ENCODE measurements at regions not wholly inside any gene's neighbourhood (a gene's known extent, or its start where the extent isn't known, plus 50 kb on each side); places are given as distances from the start of the nearest gene placed in this dataset.

DNA sequence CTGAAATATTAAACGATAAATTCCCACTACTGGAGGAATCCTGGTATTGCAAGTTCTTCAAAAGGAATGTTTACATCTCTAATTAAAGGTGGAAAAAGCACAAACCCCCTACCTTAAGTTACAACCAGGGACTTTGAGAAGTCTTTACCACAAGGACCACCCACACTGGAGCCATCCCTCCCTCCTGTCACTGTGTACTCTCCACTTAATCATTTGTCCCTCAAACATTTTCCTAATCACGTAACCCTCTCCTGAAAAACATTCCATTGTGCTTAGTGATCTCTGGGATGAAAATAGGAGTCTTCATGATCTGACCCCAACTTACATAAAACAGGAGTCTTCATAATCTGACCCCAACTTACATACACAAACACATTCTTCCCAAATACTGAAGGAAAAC, 85.7 kb downstream of the SUCLG1 start:
- Mint-ChIP-seq H3K36me3 (peaks cover 0 to 5% (median 0%) of the 10 kb centered on the region in 3 donors), H3K9me3 (peaks cover 0 to 6% (median 0%) of the 10 kb centered on the region in 9 donors), H3K27ac (no peak overlapping the region), H3K4me1 (no peaks in the 10 kb centered on the region), H3K4me3 (no peak overlapping the region), H3K27me3 (peaks cover 5 to 43% (median 27%) of the 10 kb centered on the region in 5 donors)
- POLR2A ChIA-PET, result no interaction called here
- no peak for DNase-seq
- no peak for ATAC-seq

DNA sequence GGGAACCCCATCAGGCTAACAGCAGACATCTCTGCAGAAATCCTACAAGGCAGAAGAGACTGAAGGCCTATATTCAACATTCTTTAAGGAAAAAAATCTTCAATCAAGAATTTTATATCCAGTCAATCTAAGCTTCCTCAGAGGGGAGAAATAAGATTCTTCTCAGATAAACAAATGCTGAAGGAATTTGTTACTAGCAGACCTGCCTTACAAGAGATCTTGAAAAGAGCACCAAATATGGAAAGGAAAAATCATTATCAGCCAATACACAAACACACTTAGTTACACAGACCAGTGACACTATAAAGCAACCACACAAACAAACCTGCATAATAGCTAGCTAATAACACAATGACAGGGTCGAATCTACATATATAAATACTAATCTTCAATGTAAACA, 96.5 kb downstream of the SUCLG1 start:
- Mint-ChIP-seq H3K27ac (no peak overlapping the region), H3K4me1 (no peaks in the 10 kb centered on the region), H3K4me3 (no peak overlapping the region), H3K9me3 (peaks cover 0 to 74% (median 31%) of the 10 kb centered on the region in 9 donors), H3K36me3 (peaks cover 0 to 46% (median 7%) of the 10 kb centered on the region in 3 donors), H3K27me3 (peaks cover 11 to 42% (median 27%) of the 10 kb centered on the region in 5 donors)
- POLR2A ChIA-PET, result no interaction called here
- ATAC-seq, result no peak
- no peak for DNase-seq

GRCh38 chr2:84338069-84338468, 121.0 kb downstream of the SUCLG1 start:
- ATAC-seq (no peak), DNase-seq (no peak)
- peaks cover 2 to 24% (median 9%) of the 10 kb centered on the region in 5 donors for H3K27me3 Mint-ChIP-seq
- H3K9me3 Mint-ChIP-seq, result peaks cover 0 to 9% (median 0%) of the 10 kb centered on the region in 9 donors
- H3K27ac Mint-ChIP-seq, result no peak overlapping the region
- POLR2A ChIA-PET, result no interaction called here
- no peak overlapping the region for H3K4me3 Mint-ChIP-seq
- peaks cover 0 to 3% (median 0%) of the 10 kb centered on the region in 3 donors for H3K36me3 Mint-ChIP-seq
- H3K4me1 Mint-ChIP-seq, result no peaks in the 10 kb centered on the region

DNA sequence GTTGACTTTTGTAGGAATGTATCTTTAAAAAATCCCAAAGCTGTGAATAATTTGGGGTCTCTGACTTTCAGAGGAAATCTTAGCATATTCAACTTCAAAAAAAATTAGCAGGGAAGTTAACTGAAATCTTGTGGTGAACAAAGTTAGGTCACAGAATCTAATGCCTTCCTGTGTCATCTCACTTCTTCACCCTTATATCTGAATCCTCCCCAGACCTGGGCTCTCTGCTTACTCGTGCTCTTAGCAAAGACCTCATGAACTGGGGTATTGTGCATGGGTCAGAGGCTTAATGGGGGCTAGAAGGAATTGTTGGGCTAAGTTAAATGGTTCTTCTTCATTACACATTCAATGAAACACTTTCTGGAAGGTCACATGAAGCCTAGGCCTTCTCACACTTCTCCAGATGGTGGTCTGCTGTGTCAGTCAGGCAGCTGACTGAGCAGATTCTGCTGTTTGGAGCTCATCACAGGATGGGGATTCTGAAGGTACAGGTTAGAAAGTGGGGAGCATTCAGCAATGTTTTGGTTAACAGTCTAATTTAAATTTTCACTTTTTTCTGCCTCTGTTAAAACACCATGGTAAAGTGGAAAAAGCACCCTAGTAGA, 131.3 kb downstream of the SUCLG1 start:
- DNase-seq, result no peak
- no peak for ATAC-seq
- H3K36me3 Mint-ChIP-seq, result peaks cover 0 to 11% (median 0%) of the 10 kb centered on the region in 3 donors
- POLR2A ChIA-PET, result no interaction called here
- no peak overlapping the region for H3K27ac Mint-ChIP-seq
- no peak overlapping the region for H3K4me3 Mint-ChIP-seq
- H3K9me3 Mint-ChIP-seq, result peaks cover 0 to 16% (median 3%) of the 10 kb centered on the region in 9 donors
- no peaks in the 10 kb centered on the region for H3K4me1 Mint-ChIP-seq
- H3K27me3 Mint-ChIP-seq, result peaks cover 25 to 55% (median 40%) of the 10 kb centered on the region in 5 donors

DNA sequence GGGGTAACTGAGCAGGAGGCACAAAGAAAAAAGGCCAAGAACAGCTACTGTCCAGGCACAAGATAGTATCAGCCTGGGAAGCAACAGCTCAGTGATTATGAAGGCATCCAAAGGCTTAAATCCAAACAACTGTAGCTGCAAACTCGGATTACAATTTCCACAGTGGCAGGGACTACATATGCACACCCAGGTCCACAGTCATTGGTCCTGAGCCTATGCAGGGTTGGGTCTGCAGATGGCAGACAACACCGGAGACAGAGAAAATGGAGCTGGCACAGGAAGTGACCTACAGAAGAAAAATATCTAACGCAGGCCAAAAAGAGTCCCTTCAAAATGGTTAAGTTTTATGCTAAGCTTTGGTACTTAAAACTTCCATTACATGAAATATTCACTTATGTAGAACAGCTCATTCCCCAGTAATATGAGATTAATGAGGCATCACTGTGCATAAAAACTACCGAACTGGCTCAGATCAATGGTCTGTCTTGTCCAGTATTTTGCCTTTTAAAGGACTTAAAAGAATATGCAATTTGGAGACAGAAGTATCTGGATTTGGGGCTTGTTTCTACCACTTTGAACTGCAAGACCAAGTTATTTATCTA, 132.1 kb downstream of the SUCLG1 start:
- Mint-ChIP-seq H3K9me3 (peaks cover 0 to 8% (median 2%) of the 10 kb centered on the region in 9 donors), H3K27me3 (peaks cover 22 to 47% (median 37%) of the 10 kb centered on the region in 5 donors)

DNA sequence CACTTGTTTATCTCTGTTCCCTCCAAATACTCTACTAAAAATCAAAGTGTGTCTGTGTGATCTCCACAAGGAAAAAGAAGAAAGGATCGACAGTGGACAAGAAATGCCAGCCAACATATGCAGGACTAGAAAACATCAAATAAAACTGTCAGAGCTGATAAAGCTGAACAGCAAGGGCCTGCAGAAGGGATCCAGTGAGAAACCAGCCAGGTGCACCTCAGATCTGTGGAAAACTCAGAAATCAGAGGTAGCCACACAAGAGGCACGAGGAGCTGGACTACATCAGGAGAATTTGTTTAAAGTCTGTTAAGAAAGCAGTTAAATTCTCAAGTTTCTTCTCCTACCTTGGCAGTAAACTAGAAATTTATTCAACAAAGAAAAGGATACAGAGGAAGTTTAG, 135.2 kb downstream of the SUCLG1 start:
- no peaks in the 10 kb centered on the region for H3K4me1 Mint-ChIP-seq
- ATAC-seq, result no peak
- H3K9me3 Mint-ChIP-seq, result no peaks in the 10 kb centered on the region
- H3K27me3 Mint-ChIP-seq, result peaks cover 16 to 33% (median 29%) of the 10 kb centered on the region in 5 donors
- H3K36me3 Mint-ChIP-seq, result no peaks in the 10 kb centered on the region
- no peak overlapping the region for H3K4me3 Mint-ChIP-seq
- POLR2A ChIA-PET, result no interaction called here
- DNase-seq, result no peak
- H3K27ac Mint-ChIP-seq, result no peak overlapping the region

More for the DNA sequence above, 132.1 kb downstream of the SUCLG1 start:
- H3K36me3 Mint-ChIP-seq, result peaks cover 0 to 11% (median 0%) of the 10 kb centered on the region in 3 donors
- H3K4me1 Mint-ChIP-seq, result no peaks in the 10 kb centered on the region
- DNase-seq, result no peak
- POLR2A ChIA-PET, result no interaction called here
- no peak overlapping the region for H3K4me3 Mint-ChIP-seq
- ATAC-seq, result no peak
- H3K27ac Mint-ChIP-seq, result no peak overlapping the region

GRCh38 chr2:84320940-84321339, 138.1 kb downstream of the SUCLG1 start:
- Mint-ChIP-seq H3K9me3 (no peaks in the 10 kb centered on the region), H3K27me3 (peaks cover 12 to 32% (median 29%) of the 10 kb centered on the region in 5 donors), H3K4me3 (no peak overlapping the region)

DNA sequence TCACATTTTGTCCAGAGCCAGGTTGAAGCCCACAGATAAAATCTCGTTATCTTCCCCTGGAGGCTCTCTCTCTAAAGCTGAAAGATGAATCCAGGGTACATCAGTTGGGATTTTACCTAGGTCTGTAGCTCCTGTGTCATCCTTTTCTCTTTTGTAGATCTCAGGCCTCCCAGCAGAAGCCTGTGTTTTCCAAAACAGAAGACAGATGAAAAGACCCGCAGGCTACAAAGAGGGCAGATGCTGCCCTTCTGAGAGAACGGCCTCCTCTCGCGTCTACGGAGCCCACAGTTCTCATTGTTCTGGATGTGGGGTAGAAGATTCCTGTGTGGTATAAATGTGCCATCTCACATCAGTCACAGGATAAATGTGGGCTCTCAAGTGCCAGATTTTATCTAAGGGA, 139.5 kb downstream of the SUCLG1 start:
- Mint-ChIP-seq H3K36me3 (no peaks in the 10 kb centered on the region), H3K27me3 (peaks cover 8 to 37% (median 22%) of the 10 kb centered on the region in 5 donors), H3K4me1 (peaks cover 0 to 5% (median 2%) of the 10 kb centered on the region in 4 donors), H3K4me3 (no peak overlapping the region), H3K27ac (no peak overlapping the region), H3K9me3 (no peaks in the 10 kb centered on the region)
- POLR2A ChIA-PET, result no interaction called here
- DNase-seq (no peak), ATAC-seq (no peak)

More at GRCh38 chr2:84320940-84321339, 138.1 kb downstream of the SUCLG1 start:
- ATAC-seq (no peak), DNase-seq (no peak)
- Mint-ChIP-seq H3K4me1 (no peaks in the 10 kb centered on the region), H3K27ac (no peak overlapping the region), H3K36me3 (no peaks in the 10 kb centered on the region)
- POLR2A ChIA-PET, result no interaction called here

DNA sequence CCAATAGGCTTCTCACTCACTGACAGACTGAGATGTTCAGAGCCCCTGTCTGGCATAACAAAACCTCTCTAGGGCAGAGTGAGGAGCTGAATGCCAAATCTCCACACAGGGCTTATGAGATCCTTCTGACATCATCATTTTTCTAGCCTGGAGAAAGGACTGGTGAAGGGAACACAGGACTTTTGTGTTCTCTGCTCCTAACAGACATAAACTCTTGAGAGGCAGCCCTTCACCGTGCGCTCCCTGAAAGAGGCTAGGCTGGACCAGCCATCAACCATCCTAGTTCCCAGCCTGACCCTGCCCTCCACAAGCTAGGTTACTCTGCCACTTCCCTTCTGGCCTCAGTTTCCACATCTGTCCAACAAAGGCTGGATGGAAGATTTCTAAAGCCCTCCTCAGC, 141.9 kb downstream of the SUCLG1 start:
- peaks cover 0 to 6% (median 2%) of the 10 kb centered on the region in 4 donors for H3K4me1 Mint-ChIP-seq
- H3K4me3 Mint-ChIP-seq, result no peak overlapping the region
- POLR2A ChIA-PET, result no interaction called here
- no peaks in the 10 kb centered on the region for H3K9me3 Mint-ChIP-seq
- H3K36me3 Mint-ChIP-seq, result no peaks in the 10 kb centered on the region
- no peak for DNase-seq
- no peak for ATAC-seq
- H3K27me3 Mint-ChIP-seq, result peaks cover 8 to 35% (median 8%) of the 10 kb centered on the region in 5 donors
- H3K27ac Mint-ChIP-seq, result no peak overlapping the region

DNA sequence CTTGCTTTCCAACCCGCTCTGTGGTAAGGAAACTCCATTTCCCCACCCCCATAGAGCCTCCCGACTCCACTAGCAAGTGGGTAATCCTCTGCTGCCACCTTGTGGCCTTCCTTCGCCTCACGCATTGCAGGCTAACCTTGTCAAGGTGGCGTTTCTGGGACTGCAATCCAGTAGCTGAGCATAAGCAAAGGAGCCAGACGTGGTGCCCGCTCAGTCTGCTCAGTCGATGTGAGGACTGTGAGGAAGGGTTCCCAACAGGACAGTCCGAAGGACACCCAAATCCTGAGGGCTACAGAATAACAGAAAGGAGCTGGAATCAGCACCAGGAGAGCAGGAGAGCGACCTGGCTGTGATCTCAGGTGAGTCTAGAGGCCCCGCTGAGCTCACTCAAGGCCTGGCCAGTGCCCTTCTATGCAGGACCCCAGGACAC, 144.2 kb downstream of the SUCLG1 start:
- peaks cover 4 to 28% (median 6%) of the 10 kb centered on the region in 5 donors for H3K27me3 Mint-ChIP-seq
- no peaks in the 10 kb centered on the region for H3K36me3 Mint-ChIP-seq
- H3K4me1 Mint-ChIP-seq, result peaks cover 0 to 6% (median 2%) of the 10 kb centered on the region in 4 donors
- POLR2A ChIA-PET, result no interaction called here
- DNase-seq (peak; percentile 39 to 84 (median 62)), ATAC-seq (peak; percentile 73 to 76)
- no peak overlapping the region for H3K4me3 Mint-ChIP-seq
- no peaks in the 10 kb centered on the region for H3K9me3 Mint-ChIP-seq
- peak overlapping the region in 1 of 10 donors; percentile 67 for H3K27ac Mint-ChIP-seq

DNA sequence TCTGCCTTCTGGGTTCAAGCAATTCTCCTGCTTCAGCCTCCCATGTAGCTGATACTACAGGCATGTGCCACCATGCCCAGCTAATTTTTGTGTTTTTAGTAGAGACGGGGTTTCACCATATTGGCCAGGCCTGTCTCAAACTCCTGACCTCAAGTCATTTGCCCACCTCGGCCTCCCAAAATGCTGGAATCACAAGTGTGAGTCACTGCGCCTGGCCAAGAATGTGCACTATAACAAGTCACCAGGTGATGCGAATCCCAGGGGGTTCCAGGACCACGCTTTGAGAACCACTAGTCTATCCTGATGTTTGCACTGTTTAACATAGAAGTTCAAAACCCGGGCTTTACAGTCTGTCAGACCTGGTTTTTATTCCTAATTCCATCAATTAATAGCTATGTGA, 144.8 kb downstream of the SUCLG1 start:
- POLR2A ChIA-PET, result no interaction called here
- Mint-ChIP-seq H3K4me1 (peaks cover 0 to 6% (median 2%) of the 10 kb centered on the region in 4 donors), H3K36me3 (no peaks in the 10 kb centered on the region), H3K4me3 (no peak overlapping the region), H3K9me3 (no peaks in the 10 kb centered on the region), H3K27me3 (peaks cover 5 to 33% (median 6%) of the 10 kb centered on the region in 5 donors), H3K27ac (no peak overlapping the region)
- ATAC-seq (no peak), DNase-seq (no peak)

GRCh38 chr2:84309281-84309680, 149.8 kb downstream of the SUCLG1 start:
- peaks cover 8 to 17% (median 12%) of the 10 kb centered on the region in 5 donors for H3K27me3 Mint-ChIP-seq
- ATAC-seq (no peak), DNase-seq (no peak)
- POLR2A ChIA-PET, result no interaction called here
- H3K27ac Mint-ChIP-seq, result no peak overlapping the region
- no peaks in the 10 kb centered on the region for H3K4me1 Mint-ChIP-seq
- H3K4me3 Mint-ChIP-seq, result no peak overlapping the region
- H3K9me3 Mint-ChIP-seq, result peaks cover 0 to 34% (median 19%) of the 10 kb centered on the region in 9 donors
- H3K36me3 Mint-ChIP-seq, result peaks cover 0 to 4% (median 4%) of the 10 kb centered on the region in 3 donors

DNA sequence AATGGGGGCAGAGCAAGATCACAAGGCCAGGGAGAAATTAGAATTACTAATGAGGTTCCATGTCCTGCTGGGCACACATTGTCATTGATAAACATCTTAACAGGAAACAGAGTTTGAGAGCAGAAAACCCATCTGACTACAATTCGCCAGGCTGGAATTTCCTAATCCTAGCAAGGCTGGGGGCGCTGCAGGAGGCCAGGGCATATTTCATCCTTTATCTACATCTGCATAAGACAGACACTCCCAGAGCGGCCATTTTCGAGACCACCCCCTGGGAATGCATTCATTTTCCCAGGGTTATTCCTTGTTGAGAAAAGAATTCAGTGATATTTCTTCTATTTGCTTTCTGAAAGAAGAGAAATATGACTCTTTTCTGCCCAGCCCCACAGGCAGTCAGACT, 152.7 kb downstream of the SUCLG1 start:
- peaks cover 0 to 2% (median 0%) of the 10 kb centered on the region in 4 donors for H3K4me1 Mint-ChIP-seq
- ATAC-seq, result no peak
- peaks cover 10 to 18% (median 16%) of the 10 kb centered on the region in 5 donors for H3K27me3 Mint-ChIP-seq
- no peak overlapping the region for H3K4me3 Mint-ChIP-seq
- POLR2A ChIA-PET, result no interaction called here
- H3K27ac Mint-ChIP-seq, result no peak overlapping the region
- no peak for DNase-seq
- H3K9me3 Mint-ChIP-seq, result peaks cover 0 to 34% (median 19%) of the 10 kb centered on the region in 9 donors
- peaks cover 0 to 4% (median 4%) of the 10 kb centered on the region in 3 donors for H3K36me3 Mint-ChIP-seq

Data from naive thymus-derived CD8-positive, alpha-beta T cell (primary cell).